ENCODE measurements at regions not wholly inside any gene's neighbourhood (a gene's known extent, or its start where the extent isn't known, plus 50 kb on each side); places are given as distances from the start of the nearest gene placed in this dataset.

- H3K27ac ChIP-seq: peak overlapping the region in 3 of 5 donors; percentile 47 to 78 (median 63)
- TF ChIP-seq, protein P1, sequence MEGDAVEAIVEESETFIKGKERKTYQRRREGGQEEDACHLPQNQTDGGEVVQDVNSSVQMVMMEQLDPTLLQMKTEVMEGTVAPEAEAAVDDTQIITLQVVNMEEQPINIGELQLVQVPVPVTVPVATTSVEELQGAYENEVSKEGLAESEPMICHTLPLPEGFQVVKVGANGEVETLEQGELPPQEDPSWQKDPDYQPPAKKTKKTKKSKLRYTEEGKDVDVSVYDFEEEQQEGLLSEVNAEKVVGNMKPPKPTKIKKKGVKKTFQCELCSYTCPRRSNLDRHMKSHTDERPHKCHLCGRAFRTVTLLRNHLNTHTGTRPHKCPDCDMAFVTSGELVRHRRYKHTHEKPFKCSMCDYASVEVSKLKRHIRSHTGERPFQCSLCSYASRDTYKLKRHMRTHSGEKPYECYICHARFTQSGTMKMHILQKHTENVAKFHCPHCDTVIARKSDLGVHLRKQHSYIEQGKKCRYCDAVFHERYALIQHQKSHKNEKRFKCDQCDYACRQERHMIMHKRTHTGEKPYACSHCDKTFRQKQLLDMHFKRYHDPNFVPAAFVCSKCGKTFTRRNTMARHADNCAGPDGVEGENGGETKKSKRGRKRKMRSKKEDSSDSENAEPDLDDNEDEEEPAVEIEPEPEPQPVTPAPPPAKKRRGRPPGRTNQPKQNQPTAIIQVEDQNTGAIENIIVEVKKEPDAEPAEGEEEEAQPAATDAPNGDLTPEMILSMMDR (IDR thresholded peaks at IDR 0.05): no peak
- TF ChIP-seq EP300 (IDR thresholded peaks at IDR 0.05): peak; percentile 78
- no peak for TF ChIP-seq POLR2A (IDR thresholded peaks at IDR 0.05)
- TF ChIP-seq POLR2AphosphoS5 (IDR thresholded peaks at IDR 0.05): peak; percentile 16 to 37 (median 20)
- intact Hi-C loops (cut with DNase I; ENCODE audit: low total_unique reads): no loop called here
- no peak for DNase-seq
- no peaks in the 10 kb centered on the region for H3K36me3 ChIP-seq
- WGBS, 5 donors: 68 to 84% (median 84%) methylated on average over 6 to 8 of the region's 8 CpGs
- no peaks in the 10 kb centered on the region for H3K9me3 ChIP-seq
- H3K4me3 ChIP-seq: no peak overlapping the region
- H3K4me1 ChIP-seq: peaks cover 0 to 36% (median 14%) of the 10 kb centered on the region in 4 donors
- no peaks in the 10 kb centered on the region for H3K27me3 ChIP-seq
Measured at GRCh38 chr2:41926614-41927580, 120.9 kb upstream of the PKDCC start.

DNA sequence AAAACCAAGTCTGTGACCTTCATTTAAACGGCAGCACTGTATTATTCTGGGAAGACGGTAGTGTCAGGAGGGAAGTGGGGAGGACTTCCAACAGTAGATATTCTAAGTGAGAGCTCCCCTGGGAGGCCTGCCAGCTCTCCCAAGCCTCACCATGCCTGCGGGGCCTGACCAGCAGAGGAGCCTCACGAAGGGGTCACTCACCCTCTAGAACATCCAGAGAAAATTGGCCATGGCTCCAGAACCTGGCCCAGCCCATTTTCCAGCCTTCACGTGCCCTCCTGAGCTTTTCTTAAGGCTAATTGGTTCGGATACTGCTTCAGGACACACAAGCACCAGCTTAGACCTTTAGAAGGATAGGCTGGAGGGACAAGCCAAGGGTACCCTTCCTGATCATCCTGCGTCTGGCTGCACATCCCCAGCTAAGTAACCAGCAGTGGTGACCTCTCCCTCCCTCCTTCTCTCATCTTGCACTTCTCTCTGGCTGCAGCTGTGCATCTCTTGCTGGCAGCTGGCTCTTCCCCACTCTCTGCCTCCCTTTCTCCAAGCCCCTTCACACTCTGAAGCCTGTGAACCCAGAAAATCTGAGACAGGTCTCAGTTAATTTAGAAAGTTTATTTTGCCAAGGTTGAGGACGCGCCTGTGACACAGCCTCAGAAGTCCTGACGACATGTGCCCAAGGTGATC, 120.1 kb upstream of the PKDCC start:
- Histone ChIP-seq H3K27me3 (no peaks in the 10 kb centered on the region), H3K4me3 (no peak overlapping the region), H3K36me3 (no peaks in the 10 kb centered on the region), H3K27ac (peak overlapping the region in 3 of 5 donors; percentile 47 to 78 (median 63)), H3K9me3 (no peaks in the 10 kb centered on the region), H3K4me1 (peaks cover 0 to 43% (median 20%) of the 10 kb centered on the region in 4 donors)
- intact Hi-C loops (cut with DNase I; ENCODE audit: low total_unique reads): no loop called here
- 74 to 86% (median 80%) methylated on average over 9 to 10 of the region's 10 CpGs for WGBS, 5 donors
- DNase-seq: no peak
- TF ChIP-seq EP300 (IDR thresholded peaks at IDR 0.05) (no peak), POLR2A (IDR thresholded peaks at IDR 0.05) (no peak)

DNA sequence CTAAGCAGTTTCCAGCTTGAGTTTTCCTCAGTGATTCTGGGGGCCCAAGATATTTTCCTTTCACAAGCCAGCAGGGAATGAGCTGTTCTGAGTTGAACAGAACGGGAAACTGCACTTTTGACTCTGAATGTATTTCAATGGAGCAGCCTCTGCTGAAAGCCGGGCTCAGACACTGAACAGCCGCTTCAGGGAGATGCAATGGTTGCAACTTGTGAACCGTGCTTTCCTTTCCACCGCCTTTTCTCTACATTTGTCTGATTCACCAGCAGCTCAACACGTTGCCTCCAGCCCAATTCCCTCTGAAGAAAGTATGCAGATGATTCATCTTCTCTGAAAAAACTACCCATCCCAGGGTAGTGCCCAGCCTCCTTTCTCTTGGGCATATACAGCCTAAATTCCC, 119.3 kb upstream of the PKDCC start:
- no peaks in the 10 kb centered on the region for H3K36me3 ChIP-seq
- TF ChIP-seq, protein P1 (IDR thresholded peaks at IDR 0.05): no peak
- no peak for TF ChIP-seq POLR2A (IDR thresholded peaks at IDR 0.05)
- no peak for TF ChIP-seq EP300 (IDR thresholded peaks at IDR 0.05)
- no peak for TF ChIP-seq POLR2AphosphoS5 (IDR thresholded peaks at IDR 0.05)
- no peak overlapping the region for H3K4me3 ChIP-seq
- peaks cover 0 to 48% (median 23%) of the 10 kb centered on the region in 4 donors for H3K4me1 ChIP-seq
- no peaks in the 10 kb centered on the region for H3K27me3 ChIP-seq
- intact Hi-C loops (cut with DNase I; ENCODE audit: low total_unique reads): no loop called here
- no peaks in the 10 kb centered on the region for H3K9me3 ChIP-seq
- peak overlapping the region in 2 of 5 donors; percentile 63 to 78 for H3K27ac ChIP-seq
- 72 to 88% (median 77%) methylated on average over 6 of the region's 6 CpGs for WGBS, 5 donors
- peak in 1 of 2 donors; percentile 48 for DNase-seq

GRCh38 chr2:41930807-41931566, 116.8 kb upstream of the PKDCC start:
- Histone ChIP-seq H3K4me3 (no peak overlapping the region), H3K36me3 (no peaks in the 10 kb centered on the region), H3K9me3 (no peaks in the 10 kb centered on the region), H3K27me3 (no peaks in the 10 kb centered on the region), H3K4me1 (peaks cover 0 to 48% (median 21%) of the 10 kb centered on the region in 4 donors), H3K27ac (no peak overlapping the region)
- intact Hi-C loops (cut with DNase I; ENCODE audit: low total_unique reads): no loop called here
- no peak for DNase-seq
- 80 to 91% (median 85%) methylated on average over 16 of the region's 16 CpGs for WGBS, 5 donors
- TF ChIP-seq POLR2A (IDR thresholded peaks at IDR 0.05) (no peak), POLR2AphosphoS5 (IDR thresholded peaks at IDR 0.05) (no peak), EP300 (IDR thresholded peaks at IDR 0.05) (no peak)
- TF ChIP-seq, protein P1 (IDR thresholded peaks at IDR 0.05): no peak

Measured in stomach (tissue), 8 donors.